Small intestine (tissue), 7 donors: ENCODE measurements at regions not wholly inside any gene's neighbourhood (a gene's known extent, or its start where the extent isn't known, plus 50 kb on each side); places are given as distances from the start of the nearest gene placed in this dataset.
"Not testable (repeated sequence)": the region's sequence is repeated elsewhere in the genome, so short reads cannot be mapped to it uniquely, and the experiment has no call there.

Experiments
- DNase-seq, 2 donors: peaks; one replicate each; pipeline versions ENCODE4 v3.0.0 to v3.0.0-alpha.2; 2013
- FAIRE-seq: peaks from 2 replicates; lab custom pipeline; 2012; peaks lifted over from hg19 to GRCh38; lab: Jason Lieb, UNC
- H3K27ac ChIP-seq, 3 donors: one replicate each; pipeline ENCODE4 v1.5.1; 2013; ENCODE audit warnings: low read length in 2 of 3, mild to moderate bottlenecking in 2 of 3, control low read depth in 1 of 3, inconsistent platforms in 1 of 3, low read depth in 1 of 3, moderate library complexity in 1 of 3
- H3K27me3 ChIP-seq, 3 donors: one replicate each; pipeline ENCODE4 v1.6.1; 2013; ENCODE audit warnings: low read length in 3 of 3, inconsistent platforms in 1 of 3; ENCODE audit not compliant: control insufficient read depth in 3 of 3, insufficient read depth in 3 of 3
- H3K36me3 ChIP-seq, 3 donors: one replicate each; pipeline ENCODE4 v1.6.1; 2013; ENCODE audit warnings: low read length in 3 of 3, inconsistent platforms in 1 of 3, low read depth in 1 of 3, mild to moderate bottlenecking in 1 of 3, moderate library complexity in 1 of 3; ENCODE audit not compliant: control insufficient read depth in 3 of 3, insufficient read depth in 2 of 3
- H3K4me1 ChIP-seq, 3 donors: one replicate each; pipeline ENCODE4 v1.6.1; 2013; ENCODE audit warnings: low read length in 2 of 3, inconsistent platforms in 1 of 3, low read depth in 1 of 3, mild to moderate bottlenecking in 1 of 3, moderate library complexity in 1 of 3; ENCODE audit not compliant: control insufficient read depth in 3 of 3, insufficient read depth in 2 of 3
- H3K4me3 ChIP-seq, 3 donors: one replicate each; pipeline ENCODE4 v1.5.1; 2013; ENCODE audit warnings: low read length in 3 of 3, control low read depth in 1 of 3, inconsistent platforms in 1 of 3, low read depth in 1 of 3, mild to moderate bottlenecking in 1 of 3, moderate library complexity in 1 of 3
- H3K9me3 ChIP-seq, 2 donors: one replicate each; pipeline ENCODE4 v1.6.1; 2013; ENCODE audit warnings: low read depth in 1 of 2, low read length in 1 of 2; ENCODE audit not compliant: control insufficient read depth in 2 of 2, insufficient read depth in 1 of 2
- WGBS, 3 donors: extraction: QIAGEN DNeasy Blood & Tissue Kit; methylation state at CpG; one replicate each; pipeline ENCODE4 v1.1.7; 2013; 5-methylcytosine and 5-hydroxymethylcytosine counted together
- donor health status: healthy with polysubstance abuse.
- donor health status: control.
- donor health status: control.
- donor health status: Bipolar disorder and iron deficiency.
- donor health status: healthy.

- Histone ChIP-seq H3K27ac (peak overlapping the region in 1 of 3 donors; percentile 17), H3K9me3 (peaks cover 0 to 11% of the 10 kb centered on the region in 2 donors)
- not testable (repeated sequence) for H3K27me3 ChIP-seq, DNase-seq, H3K4me3 ChIP-seq, FAIRE-seq, H3K36me3 ChIP-seq, H3K4me1 ChIP-seq
- 47 to 50% (median 48%) methylated on average over 5 of the region's 5 CpGs for WGBS, 3 donors
Measured at GRCh38 chr19:20465922-20466637, 99.5 kb downstream of the ZNF737 start.

GRCh38 chr19:20453425-20453935, 112.1 kb downstream of the ZNF737 start:
- 44 to 70% (median 54%) methylated on average over 2 of the region's 2 CpGs for WGBS, 3 donors
- peaks cover 0 to 1% of the 10 kb centered on the region in 2 donors for H3K9me3 ChIP-seq
- H3K27ac ChIP-seq = no peak overlapping the region
- no peaks in the 10 kb centered on the region for H3K4me1 ChIP-seq
- no peaks in the 10 kb centered on the region for H3K36me3 ChIP-seq
- H3K27me3 ChIP-seq = no peaks in the 10 kb centered on the region
- DNase-seq (peak in 1 of 2 donors; percentile 46), FAIRE-seq (no peak)
- no peak overlapping the region for H3K4me3 ChIP-seq

- Histone ChIP-seq H3K4me1 (no peaks in the 10 kb centered on the region), H3K36me3 (no peaks in the 10 kb centered on the region), H3K4me3 (no peak overlapping the region), H3K27me3 (no peaks in the 10 kb centered on the region), H3K27ac (no peak overlapping the region), H3K9me3 (no peaks in the 10 kb centered on the region)
- FAIRE-seq (no peak), DNase-seq (no peak)
- 20 to 37% (median 27%) methylated on average over 5 of the region's 5 CpGs for WGBS, 3 donors
Measured at GRCh38 chr19:20444202-20444885, 121.2 kb downstream of the ZNF737 start.

GRCh38 chr19:20432266-20432842, 133.2 kb downstream of the ZNF737 start:
- not testable (repeated sequence) for H3K4me3 ChIP-seq, H3K36me3 ChIP-seq, DNase-seq, H3K27me3 ChIP-seq, H3K27ac ChIP-seq, H3K4me1 ChIP-seq, H3K9me3 ChIP-seq, FAIRE-seq
- 53 to 76% (median 56%) methylated on average over 4 of the region's 4 CpGs for WGBS, 3 donors

GRCh38 chr19:20431826-20432225, 133.8 kb downstream of the ZNF737 start:
- WGBS, 3 donors = 80 to 91% (median 82%) methylated on average over 5 of the region's 5 CpGs
- H3K4me1 ChIP-seq = no peaks in the 10 kb centered on the region
- peaks cover 0 to 2% (median 0%) of the 10 kb centered on the region in 3 donors for H3K27me3 ChIP-seq
- H3K9me3 ChIP-seq = peaks cover 2 to 3% of the 10 kb centered on the region in 2 donors
- DNase-seq (no peak), FAIRE-seq (no peak)
- H3K27ac ChIP-seq = no peak overlapping the region
- no peaks in the 10 kb centered on the region for H3K36me3 ChIP-seq
- H3K4me3 ChIP-seq = no peak overlapping the region

- H3K4me3 ChIP-seq = peak overlapping the region; percentile 33 to 80 (median 56)
- 7 to 40% (median 29%) methylated on average over 44 of the region's 44 CpGs for WGBS, 3 donors
- peak; percentile 1 to 82 for DNase-seq
- H3K4me1 ChIP-seq = no peaks in the 10 kb centered on the region
- H3K27me3 ChIP-seq = peaks cover 0 to 1% (median 0%) of the 10 kb centered on the region in 3 donors
- FAIRE-seq = no peak
- peaks cover 0 to 3% of the 10 kb centered on the region in 2 donors for H3K9me3 ChIP-seq
- peak overlapping the region; percentile 8 to 96 (median 87) for H3K27ac ChIP-seq
- H3K36me3 ChIP-seq = no peaks in the 10 kb centered on the region
Measured at GRCh38 chr19:20423381-20424197, 142.0 kb downstream of the ZNF737 start.

GRCh38 chr19:20422216-20423205, 143.1 kb downstream of the ZNF737 start:
- WGBS, 3 donors = 78 to 84% (median 82%) methylated on average over 22 of the region's 22 CpGs
- no peak for FAIRE-seq
- peak overlapping the region in 1 of 3 donors; percentile 80 for H3K4me3 ChIP-seq
- H3K27me3 ChIP-seq = no peaks in the 10 kb centered on the region
- H3K36me3 ChIP-seq = peaks cover 0 to 3% (median 0%) of the 10 kb centered on the region in 3 donors
- peak in 1 of 2 donors; percentile 28 for DNase-seq
- H3K27ac ChIP-seq = peak overlapping the region in 2 of 3 donors; percentile 54 to 96
- no peaks in the 10 kb centered on the region for H3K4me1 ChIP-seq
- H3K9me3 ChIP-seq = peaks cover 0 to 7% of the 10 kb centered on the region in 2 donors
